K562 (cell line): ENCODE measurements at regions not wholly inside any gene's neighbourhood (a gene's known extent, or its start where the extent isn't known, plus 50 kb on each side); places are given as distances from the start of the nearest gene placed in this dataset.

Experiments
- ATAC-seq: fragments of 200-7000 bp; cut with Tn5 transposase; 3 replicates; pipeline ENCODE4 v1.9.1; 2020; ENCODE audit warnings: moderate library complexity
- BruUV-seq: library from RNA; stranded (reverse); fragments of 400-500 nt; replicated peaks from 2 replicates; lab custom pipeline; 2021; lab: Mats Ljungman, UMichigan
- CTCF ChIA-PET: fragments of 300-600 bp; formaldehyde crosslinking; extraction: SDS; loops from one replicate; lab custom pipeline; 2021; ENCODE audit warnings: low intra/inter-chr PET ratio; lab: Yijun Ruan, JAX
- POLR2A ChIA-PET: fragments of 300-600, 350-650 bp; sonication (Branson Sonifier 250); formaldehyde crosslinking; extraction: SDS; loops from one replicate; lab custom pipeline; 2021; ENCODE audit warnings: antibody characterized with exemption, inconsistent platforms; lab: Yijun Ruan, JAX
- DNase-seq, 4 experiments: peaks; one replicate each; pipeline versions ENCODE4 v3.0.0 to v3.0.0-alpha.2; 2011 to 2018; ENCODE audit warnings: low spot score in 3 of 4, mixed read lengths in 3 of 4; ENCODE audit errors: extremely low read depth in 1 of 4
- FAIRE-seq: peaks from 2 replicates; lab custom pipeline; 2011; peaks lifted over from hg19 to GRCh38; lab: Jason Lieb, UNC
- H2AFZ ChIP-seq: 2 replicates; pipeline ENCODE4 v1.6.0; 2011; ENCODE audit warnings: low read depth, low read length, control low read depth, inconsistent platforms
- H3K27ac ChIP-seq: fragments of 200-600 bp; 3 replicates; pipeline ENCODE4 v1.8.0; 2011; ENCODE audit warnings: low read depth, mild to moderate bottlenecking, control low read depth, inconsistent platforms, low read length, moderate library complexity, mixed read lengths; ENCODE audit errors: extremely low read depth
- H3K27me3 ChIP-seq, 2 experiments: fragments of 300-600 bp in 1 of 2; 2 replicates in 1 of 2; 3 replicates in 1 of 2; pipeline versions ENCODE4 v1.6.0 to v1.8.0; 2011; ENCODE audit warnings: inconsistent platforms in 2 of 2, low read length in 2 of 2, mild to moderate bottlenecking in 1 of 2, mixed read lengths in 1 of 2, moderate library complexity in 1 of 2; ENCODE audit not compliant: control insufficient read depth in 2 of 2, insufficient read depth in 2 of 2
- H3K36me3 ChIP-seq: fragments of 300-600 bp; 3 replicates; pipeline ENCODE4 v1.8.0; 2011; ENCODE audit warnings: mild to moderate bottlenecking, low read length, inconsistent platforms; ENCODE audit not compliant: control insufficient read depth, insufficient read depth
- H3K4me1 ChIP-seq, 2 experiments: fragments of 200-600 bp in 1 of 2; replicated peaks in 1 of 2; 2 replicates in 1 of 2; 3 replicates in 1 of 2; pipeline versions ENCODE4 v1.5.1 to v1.8.0; 2011; ENCODE audit warnings: inconsistent platforms in 2 of 2, low read length in 2 of 2, mild to moderate bottlenecking in 1 of 2, mixed read lengths in 1 of 2, moderate library complexity in 1 of 2; ENCODE audit not compliant: control insufficient read depth in 2 of 2, insufficient read depth in 2 of 2
- H3K4me2 ChIP-seq: 2 replicates; pipeline ENCODE4 v1.6.1; 2011; ENCODE audit warnings: low read length, control low read depth, inconsistent platforms, mixed read lengths; ENCODE audit not compliant: insufficient read depth
- H3K4me3 ChIP-seq: fragments of 200-600 bp; sonication (generic), shearing (Covaris generic); 2 replicates; pipeline ENCODE4 v1.5.1; 2016; ENCODE audit warnings: control low read depth, inconsistent platforms
- H3K79me2 ChIP-seq: fragments of 200-600 bp; 3 replicates; pipeline ENCODE4 v1.8.0; 2011; ENCODE audit warnings: low read length, inconsistent platforms; ENCODE audit not compliant: control insufficient read depth, insufficient read depth
- H3K9ac ChIP-seq, 2 experiments: 2 replicates each; pipeline versions ENCODE4 v1.6.0 to v1.6.1; 2011; ENCODE audit warnings: low read depth in 2 of 2, low read length in 2 of 2, control low read depth in 1 of 2, inconsistent platforms in 1 of 2, mild to moderate bottlenecking in 1 of 2, mixed read lengths in 1 of 2; ENCODE audit not compliant: insufficient read depth in 1 of 2
- H3K9me1 ChIP-seq: one replicate; pipeline ENCODE4 v1.6.0; 2011; ENCODE audit warnings: inconsistent platforms, mild to moderate bottlenecking, low read length, moderate library complexity; ENCODE audit not compliant: control insufficient read depth, insufficient read depth
- H3K9me3 ChIP-seq: replicated peaks from 2 replicates; pipeline ENCODE4 v1.5.1; 2011; ENCODE audit warnings: low read depth, low read length, inconsistent platforms; ENCODE audit not compliant: control insufficient read depth, insufficient read depth
- H4K20me1 ChIP-seq: replicated peaks from 2 replicates; pipeline ENCODE4 v1.6.1; 2011; ENCODE audit warnings: low read length, inconsistent platforms, mixed read lengths; ENCODE audit not compliant: control insufficient read depth, insufficient read depth
- CC2D1A ChIP-seq: fragments of 450-650 bp; IDR thresholded peaks from 2 replicates; pipeline ENCODE4 v1.6.1; 2017; ENCODE audit warnings: mild to moderate bottlenecking
- CXXC5 ChIP-seq: fragments of 250-450 bp; sonication (Bioruptor Pico); IDR thresholded peaks from 2 replicates; pipeline ENCODE4 v1.8.0; 2022; ENCODE audit warnings: inconsistent platforms, mild to moderate bottlenecking, moderate library complexity
- DACH1 ChIP-seq: fragments of 450-650 bp; IDR thresholded peaks from 2 replicates; pipeline ENCODE4 v1.6.1; 2018; ENCODE audit not compliant: partially characterized antibody
- DDX20 ChIP-seq: fragments of 450-650 bp; IDR thresholded peaks from 2 replicates; pipeline ENCODE4 v1.6.1; 2016; ENCODE audit warnings: missing genetic modification characterization, low read depth, mild to moderate bottlenecking, missing compliant biosample characterization, moderate library complexity
- ELF1 ChIP-seq: fragments of 200-800 bp; sonication (Bioruptor generic); IDR thresholded peaks from 2 replicates; pipeline ENCODE4 v1.6.1; 2016; ENCODE audit warnings: missing genetic modification characterization, missing compliant biosample characterization
- GTF2E2 ChIP-seq: fragments of 200-800 bp; sonication (Bioruptor generic); IDR thresholded peaks from 2 replicates; pipeline ENCODE4 v1.6.1; 2016; ENCODE audit warnings: missing genetic modification characterization, missing compliant biosample characterization
- MBD2 ChIP-seq: sonication (generic); IDR thresholded peaks from 2 replicates; pipeline ENCODE4 v1.6.1; 2016; ENCODE audit warnings: low read depth, borderline replicate concordance
- MEIS2 ChIP-seq: fragments of 450-650 bp; IDR thresholded peaks from 2 replicates; pipeline ENCODE4 v1.6.1; 2014; ENCODE audit warnings: mild to moderate bottlenecking; ENCODE audit not compliant: partially characterized antibody
- MTA2 ChIP-seq: fragments of 450-650 bp; IDR thresholded peaks from 2 replicates; pipeline ENCODE4 v1.6.1; 2016; ENCODE audit warnings: low read depth
- NCOA6 ChIP-seq: fragments of 450-650 bp; IDR thresholded peaks from 2 replicates; pipeline ENCODE4 v1.6.1; 2017; ENCODE audit warnings: mild to moderate bottlenecking
- RBM17 ChIP-seq: fragments of 200-400 bp; formaldehyde crosslinking; IDR thresholded peaks from 2 replicates; pipeline ENCODE4 v1.6.1; 2017; ENCODE audit warnings: low read depth, mild to moderate bottlenecking, low read length, borderline replicate concordance
- RCOR1 ChIP-seq, 2 experiments: IDR thresholded peaks; 2 replicates each; pipeline ENCODE4 v1.6.1; 2012; ENCODE audit warnings: low read depth in 2 of 2, low read length in 2 of 2, borderline replicate concordance in 1 of 2, improper control_type of control experiment in 1 of 2
- SMARCE1 ChIP-seq: fragments of 450-650 bp; IDR thresholded peaks from 2 replicates; pipeline ENCODE4 v1.7.1; 2016; ENCODE audit warnings: mild to moderate bottlenecking
- SRSF3 ChIP-seq: fragments of 200-400 bp; formaldehyde crosslinking; IDR thresholded peaks from 2 replicates; pipeline ENCODE4 v1.6.1; 2016; ENCODE audit warnings: mild to moderate bottlenecking, low read length, moderate library complexity; ENCODE audit not compliant: insufficient read depth
- TGIF2 ChIP-seq: sonication (generic); formaldehyde crosslinking; IDR thresholded peaks from 2 replicates; pipeline ENCODE4 v1.8.1; 2022; ENCODE audit warnings: mild to moderate bottlenecking, missing genetic modification reagents, moderate library complexity
- TRIM28 ChIP-seq: fragments of 450-650 bp; IDR thresholded peaks from 2 replicates; pipeline ENCODE4 v1.6.1; 2017
- ZNF197 ChIP-seq: fragments of 200-800 bp; sonication (Bioruptor generic); IDR thresholded peaks from 2 replicates; pipeline ENCODE4 v1.6.1; 2016; ENCODE audit warnings: low read depth, missing genetic modification characterization, missing compliant biosample characterization
- ZNF311 ChIP-seq: fragments of 250-450 bp; sonication (Bioruptor Pico); IDR thresholded peaks from 2 replicates; pipeline ENCODE4 v1.4.0; 2020; ENCODE audit warnings: mild to moderate bottlenecking, moderate library complexity
- ZNF76 ChIP-seq: fragments of 250-450 bp; sonication (Bioruptor Pico); IDR thresholded peaks from 2 replicates; pipeline ENCODE4 v1.4.0; 2020; ENCODE audit warnings: mild to moderate bottlenecking, moderate library complexity, borderline replicate concordance
- WGBS: fragments of 100-300 bp; shearing (Covaris generic); methylation state at CpG from one replicate; pipeline ENCODE4 v1.1.6; 2016; ENCODE audit warnings: low coverage, mixed read lengths; ENCODE audit not compliant: insufficient coverage; ENCODE audit errors: missing lambda C conversion rate; 5-methylcytosine and 5-hydroxymethylcytosine counted together
- in situ Hi-C: fragments of 300-500 bp; cut with MboI; formaldehyde crosslinking; loops from 4 replicates; pipeline ENCODE4 v1.15.0; 2018; ENCODE audit warnings: inconsistent platforms, mixed read lengths
- intact Hi-C: fragments of 100-400 bp; cut with micrococcal nuclease; formaldehyde crosslinking; loops from 2 replicates; pipeline ENCODE4 v1.14.2; 2022
- TF ChIP-seq, protein P1 (sequence below): sonication (generic); formaldehyde crosslinking; IDR thresholded peaks from 2 replicates; pipeline ENCODE4 v1.8.1; 2022; ENCODE audit warnings: missing genetic modification reagents
- TF ChIP-seq, protein P2 (sequence below): sonication (generic); formaldehyde crosslinking; IDR thresholded peaks from 2 replicates; pipeline ENCODE4 v1.9.0; 2022; ENCODE audit warnings: mild to moderate bottlenecking, missing genetic modification reagents
- TF ChIP-seq, protein P3 (sequence below), 2 experiments: IDR thresholded peaks; 2 replicates each; pipeline ENCODE4 v1.6.1; 2011; ENCODE audit warnings: borderline replicate concordance in 1 of 2, control low read depth in 1 of 2, low read depth in 1 of 2, low read length in 1 of 2, mild to moderate bottlenecking in 1 of 2, mixed read lengths in 1 of 2, moderate library complexity in 1 of 2; ENCODE audit not compliant: insufficient read depth in 1 of 2, insufficient read length in 1 of 2, poor library complexity in 1 of 2, severe bottlenecking in 1 of 2; ENCODE audit errors: extremely low read depth in 1 of 2

DNA sequence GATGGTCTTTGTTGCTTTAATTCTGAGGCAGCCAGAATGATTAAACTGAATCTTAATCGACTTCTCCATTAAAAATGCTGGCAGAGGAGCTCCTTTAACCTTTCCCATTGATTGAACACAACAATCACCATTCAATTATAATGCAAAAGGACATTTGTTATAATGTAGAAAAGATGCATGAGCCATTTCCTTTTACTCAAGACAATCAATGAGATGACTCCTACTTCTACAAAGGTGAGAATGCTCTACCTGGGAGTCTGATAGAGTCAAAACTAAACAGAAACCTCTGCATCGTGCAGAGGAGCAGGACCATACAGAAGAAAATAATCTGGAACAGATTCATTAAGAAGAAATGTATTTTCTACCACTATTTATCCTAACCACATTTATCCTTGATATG is 253.6 kb upstream of the DACH1 start (continued):
- no peak for TF ChIP-seq RBM17
- TF ChIP-seq, protein P1, sequence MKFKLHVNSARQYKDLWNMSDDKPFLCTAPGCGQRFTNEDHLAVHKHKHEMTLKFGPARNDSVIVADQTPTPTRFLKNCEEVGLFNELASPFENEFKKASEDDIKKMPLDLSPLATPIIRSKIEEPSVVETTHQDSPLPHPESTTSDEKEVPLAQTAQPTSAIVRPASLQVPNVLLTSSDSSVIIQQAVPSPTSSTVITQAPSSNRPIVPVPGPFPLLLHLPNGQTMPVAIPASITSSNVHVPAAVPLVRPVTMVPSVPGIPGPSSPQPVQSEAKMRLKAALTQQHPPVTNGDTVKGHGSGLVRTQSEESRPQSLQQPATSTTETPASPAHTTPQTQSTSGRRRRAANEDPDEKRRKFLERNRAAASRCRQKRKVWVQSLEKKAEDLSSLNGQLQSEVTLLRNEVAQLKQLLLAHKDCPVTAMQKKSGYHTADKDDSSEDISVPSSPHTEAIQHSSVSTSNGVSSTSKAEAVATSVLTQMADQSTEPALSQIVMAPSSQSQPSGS = no peak
- no peak for TF ChIP-seq GTF2E2 (tag)
- no peak for TF ChIP-seq TGIF2 (CRISPR knock-in tag)
- TF ChIP-seq, protein P2, sequence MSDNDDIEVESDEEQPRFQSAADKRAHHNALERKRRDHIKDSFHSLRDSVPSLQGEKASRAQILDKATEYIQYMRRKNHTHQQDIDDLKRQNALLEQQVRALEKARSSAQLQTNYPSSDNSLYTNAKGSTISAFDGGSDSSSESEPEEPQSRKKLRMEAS (CRISPR knock-in tag) = no peak
- no peak for TF ChIP-seq ZNF311 (CRISPR knock-in tag)
- no peak for TF ChIP-seq CC2D1A
- TF ChIP-seq MBD2 = no peak
- TF ChIP-seq SRSF3 = no peak
- no peak for TF ChIP-seq DDX20

DNA sequence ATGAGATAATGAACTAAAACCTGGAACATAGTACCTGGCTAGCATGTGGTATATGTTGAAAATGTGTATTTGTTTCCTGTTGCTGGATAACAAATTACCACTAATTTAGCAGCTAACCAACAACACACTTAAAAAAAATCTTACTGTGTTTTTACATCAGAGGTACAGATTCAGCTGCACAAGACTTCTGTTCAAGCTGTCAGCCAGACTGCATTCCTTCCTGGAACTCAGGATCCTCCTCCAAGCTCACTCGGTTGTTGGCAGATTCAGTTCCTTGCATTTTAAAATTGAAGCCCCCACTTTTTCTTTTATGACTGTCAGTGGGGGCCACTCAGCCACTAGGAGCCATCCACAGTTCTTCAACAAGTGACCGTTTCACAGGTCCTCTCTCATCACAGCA is 246.9 kb upstream of the DACH1 start:
- H3K27me3 ChIP-seq = no peaks in the 10 kb centered on the region
- H3K9me3 ChIP-seq = 0 out of 2 replicates have a peak, but pooled peaks cover 1% of the 10 kb centered on the region
- ATAC-seq = no peak
- H3K9me1 ChIP-seq = no peaks in the 10 kb centered on the region
- no peaks in the 10 kb centered on the region for H3K79me2 ChIP-seq
- no peak overlapping the region for H3K4me3 ChIP-seq
- no peak overlapping the region for H3K4me2 ChIP-seq
- DNase-seq = no peak
- FAIRE-seq = no peak
- intact Hi-C loops = no loop called here
- in situ Hi-C loops = no loop called here
- H3K36me3 ChIP-seq = no peaks in the 10 kb centered on the region
- no peak overlapping the region for H2AFZ ChIP-seq
- H3K4me1 ChIP-seq = no peaks in the 10 kb centered on the region
- POLR2A ChIA-PET = interaction anchor here (0.8 kb wide), 1 partner anchor 381 kb away, joined by 3 read pairs; no protein-coding TSS in a partner anchor
- no peak overlapping the region for H3K9ac ChIP-seq
- BruUV-seq = no TSS peak
- H3K27ac ChIP-seq = no peak overlapping the region
- CTCF ChIA-PET = no interaction called here
- WGBS = 0% methylated on average over 2 of the region's 2 CpGs
- no peaks in the 10 kb centered on the region for H4K20me1 ChIP-seq
- TF ChIP-seq ELF1 = no peak
- TF ChIP-seq MTA2 = no peak
- no peak for TF ChIP-seq ZNF76 (CRISPR knock-in tag)
- no peak for TF ChIP-seq MEIS2
- no peak for TF ChIP-seq SMARCE1
- no peak for TF ChIP-seq DACH1
- no peak for TF ChIP-seq ZNF197 (CRISPR knock-in tag)
- no peak for TF ChIP-seq TRIM28
- TF ChIP-seq, protein P3, sequence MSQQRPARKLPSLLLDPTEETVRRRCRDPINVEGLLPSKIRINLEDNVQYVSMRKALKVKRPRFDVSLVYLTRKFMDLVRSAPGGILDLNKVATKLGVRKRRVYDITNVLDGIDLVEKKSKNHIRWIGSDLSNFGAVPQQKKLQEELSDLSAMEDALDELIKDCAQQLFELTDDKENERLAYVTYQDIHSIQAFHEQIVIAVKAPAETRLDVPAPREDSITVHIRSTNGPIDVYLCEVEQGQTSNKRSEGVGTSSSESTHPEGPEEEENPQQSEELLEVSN (IDR thresholded peaks at IDR 0.05; ENCODE audit: borderline replicate concordance in 1 of 2, extremely low read depth in 1 of 2, insufficient read depth in 1 of 2, insufficient read length in 1 of 2, low read depth in 1 of 2, low read length in 1 of 2, poor library complexity in 1 of 2, severe bottlenecking in 1 of 2) = no peak
- TF ChIP-seq RCOR1 (IDR thresholded peaks at IDR 0.05; ENCODE audit: borderline replicate concordance in 1 of 2, low read depth in 2 of 2, low read length in 2 of 2) = no peak
- no peak for TF ChIP-seq NCOA6
- no peak for TF ChIP-seq CXXC5 (CRISPR knock-in tag)
